Activated CD8-positive, alpha-beta T cell treated with anti-CD3 and anti-CD28 coated beads for 36 hours (primary cell): ENCODE measurements at regions not wholly inside any gene's neighbourhood (a gene's known extent, or its start where the extent isn't known, plus 50 kb on each side); places are given as distances from the start of the nearest gene placed in this dataset.

ENCODE experiments used
- ATAC-seq: fragments of 200-7000 bp; cut with Tn5 transposase; one replicate; pipeline ENCODE4 v1.10.0; 2021; ENCODE audit warnings: mild to moderate bottlenecking, moderate library complexity
- CTCF ChIA-PET: fragments of 350-600 bp; sonication (Branson Sonifier 250); formaldehyde crosslinking; loops from one replicate; lab custom pipeline; 2021; ENCODE audit warnings: antibody characterized with exemption; lab: Charles Lee
- POLR2A ChIA-PET: fragments of 350-600 bp; sonication (Branson Sonifier 250); formaldehyde crosslinking; loops from one replicate; lab custom pipeline; 2021; ENCODE audit warnings: antibody characterized with exemption; lab: Charles Lee
- DNase-seq: peaks from one replicate; pipeline ENCODE4 v3.0.0-alpha.2; 2020
- H3K27ac Mint-ChIP-seq: one replicate; pipeline ENCODE4 v1.8.0; 2021; ENCODE audit warnings: mild to moderate bottlenecking, mixed read lengths
- H3K27me3 Mint-ChIP-seq: one replicate; pipeline ENCODE4 v1.8.0; 2021; ENCODE audit warnings: mixed read lengths
- H3K36me3 Mint-ChIP-seq: one replicate; pipeline ENCODE4 v1.8.0; 2021; ENCODE audit warnings: low read depth, mixed read lengths
- H3K4me1 Mint-ChIP-seq: one replicate; pipeline ENCODE4 v1.8.0; 2021; ENCODE audit warnings: low read depth, mixed read lengths
- H3K4me3 Mint-ChIP-seq: one replicate; pipeline ENCODE4 v1.8.0; 2021; ENCODE audit warnings: mild to moderate bottlenecking, moderate library complexity, mixed read lengths
- H3K9me3 Mint-ChIP-seq: one replicate; pipeline ENCODE4 v1.8.0; 2021; ENCODE audit warnings: mixed read lengths
- intact Hi-C: fragments of 100-400 bp; cut with micrococcal nuclease; formaldehyde crosslinking; loops from one replicate; pipeline ENCODE4 v1.10.0; 2022
- TF ChIP-seq, protein P1 (sequence below): fragments of 200-600 bp; IDR thresholded peaks from one replicate; pipeline ENCODE4 v1.8.0; 2022; ENCODE audit warnings: antibody characterized with exemption, mild to moderate bottlenecking

GRCh38 chr2:41957431-41957830 lies 90.4 kb upstream of the PKDCC start:
- no peaks in the 10 kb centered on the region for H3K36me3 Mint-ChIP-seq
- CTCF ChIA-PET, result interaction anchor here (0.9 to 1.0 kb wide), 2 partner anchors 84 to 129 kb away, joined by 3 read pairs; no protein-coding TSS in a partner anchor
- H3K9me3 Mint-ChIP-seq, result no peaks in the 10 kb centered on the region
- intact Hi-C loops, result no loop called here
- POLR2A ChIA-PET, result no interaction called here
- TF ChIP-seq, protein P1, sequence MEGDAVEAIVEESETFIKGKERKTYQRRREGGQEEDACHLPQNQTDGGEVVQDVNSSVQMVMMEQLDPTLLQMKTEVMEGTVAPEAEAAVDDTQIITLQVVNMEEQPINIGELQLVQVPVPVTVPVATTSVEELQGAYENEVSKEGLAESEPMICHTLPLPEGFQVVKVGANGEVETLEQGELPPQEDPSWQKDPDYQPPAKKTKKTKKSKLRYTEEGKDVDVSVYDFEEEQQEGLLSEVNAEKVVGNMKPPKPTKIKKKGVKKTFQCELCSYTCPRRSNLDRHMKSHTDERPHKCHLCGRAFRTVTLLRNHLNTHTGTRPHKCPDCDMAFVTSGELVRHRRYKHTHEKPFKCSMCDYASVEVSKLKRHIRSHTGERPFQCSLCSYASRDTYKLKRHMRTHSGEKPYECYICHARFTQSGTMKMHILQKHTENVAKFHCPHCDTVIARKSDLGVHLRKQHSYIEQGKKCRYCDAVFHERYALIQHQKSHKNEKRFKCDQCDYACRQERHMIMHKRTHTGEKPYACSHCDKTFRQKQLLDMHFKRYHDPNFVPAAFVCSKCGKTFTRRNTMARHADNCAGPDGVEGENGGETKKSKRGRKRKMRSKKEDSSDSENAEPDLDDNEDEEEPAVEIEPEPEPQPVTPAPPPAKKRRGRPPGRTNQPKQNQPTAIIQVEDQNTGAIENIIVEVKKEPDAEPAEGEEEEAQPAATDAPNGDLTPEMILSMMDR, result no peak
- ATAC-seq (no peak), DNase-seq (no peak)
- H3K27me3 Mint-ChIP-seq, result peaks cover 3% of the 10 kb centered on the region
- H3K4me3 Mint-ChIP-seq, result no peak overlapping the region
- H3K27ac Mint-ChIP-seq, result no peak overlapping the region
- H3K4me1 Mint-ChIP-seq, result peaks cover 4% of the 10 kb centered on the region

GRCh38 chr2:41958251-41958650 lies 89.6 kb upstream of the PKDCC start:
- peaks cover 3% of the 10 kb centered on the region for H3K27me3 Mint-ChIP-seq

DNA sequence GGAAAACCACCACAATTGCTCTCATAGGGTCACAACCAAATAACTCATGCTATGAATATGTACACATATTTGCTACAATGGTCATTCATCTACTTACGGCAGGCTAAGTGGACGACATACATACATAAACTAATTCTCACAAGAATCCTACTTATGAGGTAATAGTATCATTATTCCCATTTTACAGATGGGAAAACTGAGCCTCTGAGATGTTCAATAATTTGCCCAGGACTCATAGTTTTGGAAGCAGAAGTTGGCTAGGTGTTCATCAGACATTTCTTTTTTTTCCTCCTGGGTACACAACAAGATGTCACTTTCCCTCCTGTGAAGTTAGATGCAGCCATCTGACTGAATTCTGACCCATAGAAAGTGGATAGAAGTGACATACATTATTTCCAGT lies 89.0 kb upstream of the PKDCC start:
- TF ChIP-seq, protein P1, result no peak
- ChIA-PET CTCF (no interaction called here), POLR2A (no interaction called here)
- no peaks in the 10 kb centered on the region for H3K9me3 Mint-ChIP-seq
- no peak overlapping the region for H3K27ac Mint-ChIP-seq
- no peaks in the 10 kb centered on the region for H3K4me1 Mint-ChIP-seq
- intact Hi-C loops, result no loop called here
- no peaks in the 10 kb centered on the region for H3K36me3 Mint-ChIP-seq
- ATAC-seq, result no peak
- DNase-seq, result no peak
- no peak overlapping the region for H3K4me3 Mint-ChIP-seq
- H3K27me3 Mint-ChIP-seq, result peaks cover 3% of the 10 kb centered on the region

More at GRCh38 chr2:41958251-41958650, 89.6 kb upstream of the PKDCC start:
- no peak for DNase-seq
- ChIA-PET POLR2A (no interaction called here), CTCF (no interaction called here)
- ATAC-seq, result no peak
- no peak overlapping the region for H3K27ac Mint-ChIP-seq
- H3K4me3 Mint-ChIP-seq, result no peak overlapping the region
- no peaks in the 10 kb centered on the region for H3K36me3 Mint-ChIP-seq
- H3K9me3 Mint-ChIP-seq, result no peaks in the 10 kb centered on the region
- TF ChIP-seq, protein P1, result no peak
- H3K4me1 Mint-ChIP-seq, result peaks cover 4% of the 10 kb centered on the region
- intact Hi-C loops, result no loop called here

- H3K36me3 Mint-ChIP-seq, result no peaks in the 10 kb centered on the region
Measured at GRCh38 chr2:41959760-41960159, 88.1 kb upstream of the PKDCC start.

GRCh38 chr2:41962922-41963622 lies 84.7 kb upstream of the PKDCC start:
- POLR2A ChIA-PET, result no interaction called here
- Mint-ChIP-seq H3K27ac (no peak overlapping the region), H3K9me3 (no peaks in the 10 kb centered on the region), H3K4me3 (no peak overlapping the region), H3K27me3 (no peaks in the 10 kb centered on the region), H3K36me3 (no peaks in the 10 kb centered on the region), H3K4me1 (peaks cover 2% of the 10 kb centered on the region)
- no peak for ATAC-seq
- CTCF ChIA-PET, result no interaction called here
- intact Hi-C loops, result no loop called here
- TF ChIP-seq, protein P1, result no peak
- no peak for DNase-seq

More at GRCh38 chr2:41959760-41960159, 88.1 kb upstream of the PKDCC start:
- TF ChIP-seq, protein P1, result no peak
- H3K27ac Mint-ChIP-seq, result no peak overlapping the region
- H3K9me3 Mint-ChIP-seq, result no peaks in the 10 kb centered on the region
- ATAC-seq, result no peak
- intact Hi-C loops, result no loop called here
- DNase-seq, result no peak
- ChIA-PET POLR2A (no interaction called here), CTCF (no interaction called here)
- H3K27me3 Mint-ChIP-seq, result peaks cover 3% of the 10 kb centered on the region
- H3K4me3 Mint-ChIP-seq, result no peak overlapping the region
- no peaks in the 10 kb centered on the region for H3K4me1 Mint-ChIP-seq
